Breast epithelium (tissue), 3 donors: ENCODE measurements at regions not wholly inside any gene's neighbourhood (a gene's known extent, or its start where the extent isn't known, plus 50 kb on each side); places are given as distances from the start of the nearest gene placed in this dataset.

ENCODE experiments used
- POLR2A ChIP-seq: fragments of 450-650 bp; IDR thresholded peaks from one replicate; pipeline ENCODE4 v1.6.1; 2016; ENCODE audit warnings: antibody characterized with exemption, mild to moderate bottlenecking, moderate library complexity
- TF ChIP-seq, protein P1 (sequence below), 3 donors: fragments of 450-650 bp; IDR thresholded peaks; one replicate each; pipeline ENCODE4 v1.5.1; 2016 to 2017; ENCODE audit warnings: antibody characterized with exemption in 3 of 3, mild to moderate bottlenecking in 3 of 3, moderate library complexity in 3 of 3

- TF ChIP-seq, protein P1, sequence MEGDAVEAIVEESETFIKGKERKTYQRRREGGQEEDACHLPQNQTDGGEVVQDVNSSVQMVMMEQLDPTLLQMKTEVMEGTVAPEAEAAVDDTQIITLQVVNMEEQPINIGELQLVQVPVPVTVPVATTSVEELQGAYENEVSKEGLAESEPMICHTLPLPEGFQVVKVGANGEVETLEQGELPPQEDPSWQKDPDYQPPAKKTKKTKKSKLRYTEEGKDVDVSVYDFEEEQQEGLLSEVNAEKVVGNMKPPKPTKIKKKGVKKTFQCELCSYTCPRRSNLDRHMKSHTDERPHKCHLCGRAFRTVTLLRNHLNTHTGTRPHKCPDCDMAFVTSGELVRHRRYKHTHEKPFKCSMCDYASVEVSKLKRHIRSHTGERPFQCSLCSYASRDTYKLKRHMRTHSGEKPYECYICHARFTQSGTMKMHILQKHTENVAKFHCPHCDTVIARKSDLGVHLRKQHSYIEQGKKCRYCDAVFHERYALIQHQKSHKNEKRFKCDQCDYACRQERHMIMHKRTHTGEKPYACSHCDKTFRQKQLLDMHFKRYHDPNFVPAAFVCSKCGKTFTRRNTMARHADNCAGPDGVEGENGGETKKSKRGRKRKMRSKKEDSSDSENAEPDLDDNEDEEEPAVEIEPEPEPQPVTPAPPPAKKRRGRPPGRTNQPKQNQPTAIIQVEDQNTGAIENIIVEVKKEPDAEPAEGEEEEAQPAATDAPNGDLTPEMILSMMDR (IDR thresholded peaks at IDR 0.05): no peak
- no peak for TF ChIP-seq POLR2A
These were observed 255.5 kb downstream of the NEBL start for GRCh38 chr10:20641605-20642004.
